ENCODE measurements at regions not wholly inside any gene's neighbourhood (a gene's known extent, or its start where the extent isn't known, plus 50 kb on each side); places are given as distances from the start of the nearest gene placed in this dataset.

- Histone ChIP-seq H3K27me3 (ENCODE audit: insufficient read depth, low read length) (no peaks in the 10 kb centered on the region), H3K79me2 (ENCODE audit: insufficient read depth, low read length) (no peaks in the 10 kb centered on the region), H2AFZ (ENCODE audit: low read depth, low read length, poor library complexity, severe bottlenecking) (no peak overlapping the region), H4K20me1 (ENCODE audit: insufficient read depth) (no peaks in the 10 kb centered on the region), H3K4me1 (ENCODE audit: control insufficient read depth in 1 of 2, insufficient read depth in 2 of 2, low read length in 2 of 2) (no peaks in the 10 kb centered on the region), H3K9ac (ENCODE audit: low read length) (no peak overlapping the region), H3K4me3 (replicated peaks in 1 of 2; ENCODE audit: low read depth in 1 of 2, low read length in 2 of 2) (no peak overlapping the region), H3K9me2 (ENCODE audit: insufficient read depth) (no peaks in the 10 kb centered on the region), H3K36me3 (ENCODE audit: control insufficient read depth in 1 of 2, insufficient read depth in 2 of 2, low read length in 2 of 2) (no peaks in the 10 kb centered on the region), H3K4me2 (ENCODE audit: low read length) (no peak overlapping the region), H3K27ac (ENCODE audit: low read depth, low read length) (no peak overlapping the region), H3K9me3 (ENCODE audit: control insufficient read depth in 1 of 2, insufficient read depth in 1 of 2, low read depth in 1 of 2, low read length in 2 of 2) (peaks cover 21 to 33% of the 10 kb centered on the region in 2 experiments; a peak in 3 of 4 replicates)
- intact Hi-C loops (cut with micrococcal nuclease) = no loop called here
- CTCF ChIA-PET = no interaction called here
- RAD21 ChIA-PET (ENCODE audit: low non-redundant PET in 1 of 2, low total read pairs in 2 of 2, uncharacterized antibody in 2 of 2, unreplicated experiment in 2 of 2) = no interaction called here
- POLR2A ChIA-PET = no interaction called here
- ATAC-seq = no peak
- no peak for DNase-seq (ENCODE audit: low read depth, low spot score)
- TF ChIP-seq POLR2AphosphoS5 (IDR thresholded peaks at IDR 0.05; ENCODE audit: low read depth, low read length) (no peak), ATF3 (IDR thresholded peaks at IDR 0.05) (no peak), ELF1 (IDR thresholded peaks at IDR 0.05; ENCODE audit: borderline replicate concordance, low read depth) (no peak), TCF7L2 (IDR thresholded peaks at IDR 0.05; ENCODE audit: borderline replicate concordance, extremely low read depth, insufficient read depth, insufficient read length) (no peak)
- BruUV-seq (replicated peaks) = no TSS peak
Observed at GRCh38 chr21:22728091-22728490, 1729.9 kb downstream of the NCAM2 start.

GRCh38 chr21:22743085-22743484 lies 1744.9 kb downstream of the NCAM2 start:
- DNase-seq (ENCODE audit: low read depth, low spot score) = no peak
- H3K4me3 ChIP-seq (replicated peaks in 1 of 2; ENCODE audit: low read depth in 1 of 2, low read length in 2 of 2) = no peak overlapping the region
- H3K9ac ChIP-seq (ENCODE audit: low read length) = no peak overlapping the region
- peaks cover 12 to 16% of the 10 kb centered on the region in 2 experiments; a peak in 2 of 4 replicates for H3K9me3 ChIP-seq (ENCODE audit: control insufficient read depth in 1 of 2, insufficient read depth in 1 of 2, low read depth in 1 of 2, low read length in 2 of 2)
- H4K20me1 ChIP-seq (ENCODE audit: insufficient read depth) = no peaks in the 10 kb centered on the region
- CTCF ChIA-PET = no interaction called here
- ATAC-seq = no peak
- H3K4me1 ChIP-seq (ENCODE audit: control insufficient read depth in 1 of 2, insufficient read depth in 2 of 2, low read length in 2 of 2) = no peaks in the 10 kb centered on the region
- no peak overlapping the region for H2AFZ ChIP-seq (ENCODE audit: low read depth, low read length, poor library complexity, severe bottlenecking)
- no peaks in the 10 kb centered on the region for H3K27me3 ChIP-seq (ENCODE audit: insufficient read depth, low read length)
- RAD21 ChIA-PET (ENCODE audit: low non-redundant PET in 1 of 2, low total read pairs in 2 of 2, uncharacterized antibody in 2 of 2, unreplicated experiment in 2 of 2) = no interaction called here
- POLR2A ChIA-PET = no interaction called here
- no peak for TF ChIP-seq ZBTB33 (IDR thresholded peaks at IDR 0.05; ENCODE audit: extremely low read depth, insufficient replicate concordance, low read length)
- TF ChIP-seq ELF1 (IDR thresholded peaks at IDR 0.05; ENCODE audit: borderline replicate concordance, low read depth) = no peak
- no peak for TF ChIP-seq EZH2 (IDR thresholded peaks at IDR 0.05)
- no peak for TF ChIP-seq SIN3A (IDR thresholded peaks at IDR 0.05; ENCODE audit: low read depth)
- no peak for TF ChIP-seq EZH2phosphoT487 (IDR thresholded peaks at IDR 0.05; ENCODE audit: borderline replicate concordance)
- TF ChIP-seq SRF (IDR thresholded peaks at IDR 0.05; ENCODE audit: low read depth) = no peak
- no peak for TF ChIP-seq POLR2AphosphoS5 (IDR thresholded peaks at IDR 0.05; ENCODE audit: low read depth, low read length)
- TF ChIP-seq CTCF (IDR thresholded peaks at IDR 0.05 in 2 of 3, conservative IDR thresholded peaks at IDR 0.05 in 1 of 3; ENCODE audit: borderline replicate concordance in 1 of 3, insufficient read depth in 1 of 3, low read depth in 2 of 3, low read length in 2 of 3) = no peak
- no peak for TF ChIP-seq TCF7L2 (IDR thresholded peaks at IDR 0.05; ENCODE audit: borderline replicate concordance, extremely low read depth, insufficient read depth, insufficient read length)
- no peak for TF ChIP-seq YY1 (IDR thresholded peaks at IDR 0.05; ENCODE audit: extremely low read depth, insufficient replicate concordance, low read depth, low read length)
- no peaks in the 10 kb centered on the region for H3K79me2 ChIP-seq (ENCODE audit: insufficient read depth, low read length)
- BruUV-seq (replicated peaks) = no TSS peak
- H3K9me2 ChIP-seq (ENCODE audit: insufficient read depth) = no peaks in the 10 kb centered on the region
- H3K27ac ChIP-seq (ENCODE audit: low read depth, low read length) = no peak overlapping the region
- intact Hi-C loops (cut with micrococcal nuclease) = no loop called here
- H3K36me3 ChIP-seq (ENCODE audit: control insufficient read depth in 1 of 2, insufficient read depth in 2 of 2, low read length in 2 of 2) = no peaks in the 10 kb centered on the region
- H3K4me2 ChIP-seq (ENCODE audit: low read length) = no peak overlapping the region

Measured in HCT116 (cell line).